ENCODE measurements at regions not wholly inside any gene's neighbourhood (a gene's known extent, or its start where the extent isn't known, plus 50 kb on each side); places are given as distances from the start of the nearest gene placed in this dataset.
A peak's percentile ranks its signal among the peaks of the same experiment; 100 is the strongest.

GRCh38 chr10:118506671-118507590, 88.5 kb downstream of the PRLHR start:
- peaks cover 11% of the 10 kb centered on the region for H3K4me1 Mint-ChIP-seq
- no peak overlapping the region for H3K4me3 Mint-ChIP-seq
- DNase-seq (ENCODE audit: low spot score in 2 of 2) (no peak), ATAC-seq (peak; percentile 39)
- H3K36me3 Mint-ChIP-seq = no peaks in the 10 kb centered on the region
- no peak overlapping the region for H3K27ac Mint-ChIP-seq
- H3K9me3 Mint-ChIP-seq = no peaks in the 10 kb centered on the region

GRCh38 chr10:118505363-118505762, 90.1 kb downstream of the PRLHR start:
- DNase-seq (ENCODE audit: low spot score in 2 of 2) (peak in 1 of 2 donors; percentile 23), ATAC-seq (no peak)
- Mint-ChIP-seq H3K36me3 (no peaks in the 10 kb centered on the region), H3K4me3 (no peak overlapping the region), H3K27ac (no peak overlapping the region), H3K4me1 (peaks cover 11% of the 10 kb centered on the region), H3K9me3 (no peaks in the 10 kb centered on the region)

- no peak for DNase-seq (ENCODE audit: low spot score in 2 of 2)
- no peaks in the 10 kb centered on the region for H3K36me3 Mint-ChIP-seq
- H3K27ac Mint-ChIP-seq = no peak overlapping the region
- ATAC-seq = no peak
- H3K4me3 Mint-ChIP-seq = no peak overlapping the region
- H3K4me1 Mint-ChIP-seq = peaks cover 11% of the 10 kb centered on the region
- no peaks in the 10 kb centered on the region for H3K9me3 Mint-ChIP-seq
These were observed 90.8 kb downstream of the PRLHR start for GRCh38 chr10:118504467-118505205.

GRCh38 chr10:118504044-118504443, 91.4 kb downstream of the PRLHR start:
- ATAC-seq (no peak), DNase-seq (ENCODE audit: low spot score in 2 of 2) (no peak)
- Mint-ChIP-seq H3K4me3 (no peak overlapping the region), H3K36me3 (no peaks in the 10 kb centered on the region), H3K4me1 (peaks cover 11% of the 10 kb centered on the region), H3K9me3 (no peaks in the 10 kb centered on the region), H3K27ac (no peak overlapping the region)

- H3K4me1 Mint-ChIP-seq = peaks cover 11% of the 10 kb centered on the region
- DNase-seq (ENCODE audit: low spot score in 2 of 2) (no peak), ATAC-seq (no peak)
- no peak overlapping the region for H3K4me3 Mint-ChIP-seq
- no peak overlapping the region for H3K27ac Mint-ChIP-seq
- H3K36me3 Mint-ChIP-seq = no peaks in the 10 kb centered on the region
- H3K9me3 Mint-ChIP-seq = no peaks in the 10 kb centered on the region
These were observed 92.3 kb downstream of the PRLHR start for GRCh38 chr10:118503192-118503591.

- H3K27ac Mint-ChIP-seq = no peak overlapping the region
- H3K36me3 Mint-ChIP-seq = no peaks in the 10 kb centered on the region
- peaks cover 11% of the 10 kb centered on the region for H3K4me1 Mint-ChIP-seq
- DNase-seq (ENCODE audit: low spot score in 2 of 2) (peak in 1 of 2 donors; percentile 30), ATAC-seq (no peak)
- H3K9me3 Mint-ChIP-seq = no peaks in the 10 kb centered on the region
- no peak overlapping the region for H3K4me3 Mint-ChIP-seq
These were observed 93.6 kb downstream of the PRLHR start for GRCh38 chr10:118501637-118502440.

- H3K4me3 Mint-ChIP-seq = no peak overlapping the region
- no peaks in the 10 kb centered on the region for H3K36me3 Mint-ChIP-seq
- no peaks in the 10 kb centered on the region for H3K9me3 Mint-ChIP-seq
- DNase-seq (ENCODE audit: low spot score in 2 of 2) (peak in 1 of 2 donors; percentile 15), ATAC-seq (no peak)
- H3K4me1 Mint-ChIP-seq = peaks cover 11% of the 10 kb centered on the region
- H3K27ac Mint-ChIP-seq = no peak overlapping the region
These were observed 94.3 kb downstream of the PRLHR start for GRCh38 chr10:118501171-118501570.

GRCh38 chr10:118500477-118501104, 94.9 kb downstream of the PRLHR start:
- H3K4me1 Mint-ChIP-seq = peaks cover 11% of the 10 kb centered on the region
- ATAC-seq (no peak), DNase-seq (ENCODE audit: low spot score in 2 of 2) (peak in 1 of 2 donors; percentile 18)
- no peaks in the 10 kb centered on the region for H3K9me3 Mint-ChIP-seq
- no peak overlapping the region for H3K4me3 Mint-ChIP-seq
- H3K27ac Mint-ChIP-seq = no peak overlapping the region
- H3K36me3 Mint-ChIP-seq = no peaks in the 10 kb centered on the region

GRCh38 chr10:118499186-118499585, 96.3 kb downstream of the PRLHR start:
- Mint-ChIP-seq H3K36me3 (no peaks in the 10 kb centered on the region), H3K4me1 (peaks cover 7% of the 10 kb centered on the region), H3K27ac (no peak overlapping the region), H3K9me3 (no peaks in the 10 kb centered on the region), H3K4me3 (no peak overlapping the region)
- ATAC-seq (no peak), DNase-seq (ENCODE audit: low spot score in 2 of 2) (peak in 1 of 2 donors; percentile 17)

GRCh38 chr10:118498623-118499022, 96.8 kb downstream of the PRLHR start:
- Mint-ChIP-seq H3K27ac (no peak overlapping the region), H3K4me3 (no peak overlapping the region), H3K4me1 (peaks cover 2% of the 10 kb centered on the region), H3K36me3 (no peaks in the 10 kb centered on the region), H3K9me3 (no peaks in the 10 kb centered on the region)
- no peak for DNase-seq (ENCODE audit: low spot score in 2 of 2)
- ATAC-seq = no peak

GRCh38 chr10:118497227-118497626, 98.2 kb downstream of the PRLHR start:
- no peak overlapping the region for H3K4me3 Mint-ChIP-seq
- H3K36me3 Mint-ChIP-seq = no peaks in the 10 kb centered on the region
- H3K4me1 Mint-ChIP-seq = no peaks in the 10 kb centered on the region
- H3K9me3 Mint-ChIP-seq = no peaks in the 10 kb centered on the region
- no peak overlapping the region for H3K27ac Mint-ChIP-seq
- DNase-seq (ENCODE audit: low spot score in 2 of 2) (peak in 1 of 2 donors; percentile 20), ATAC-seq (no peak)

GRCh38 chr10:118496525-118496924, 98.9 kb downstream of the PRLHR start:
- Mint-ChIP-seq H3K4me3 (no peak overlapping the region), H3K27ac (no peak overlapping the region)

GRCh38 chr10:118495499-118495898, 99.9 kb downstream of the PRLHR start:
- H3K4me1 Mint-ChIP-seq = no peaks in the 10 kb centered on the region
- H3K27ac Mint-ChIP-seq = no peak overlapping the region
- no peak for ATAC-seq

More at GRCh38 chr10:118496525-118496924, 98.9 kb downstream of the PRLHR start:
- Mint-ChIP-seq H3K36me3 (no peaks in the 10 kb centered on the region), H3K4me1 (no peaks in the 10 kb centered on the region), H3K9me3 (no peaks in the 10 kb centered on the region)
- DNase-seq (ENCODE audit: low spot score in 2 of 2) = peak in 1 of 2 donors; percentile 15
- no peak for ATAC-seq

GRCh38 chr10:118491055-118491454, 104.4 kb downstream of the PRLHR start:
- Mint-ChIP-seq H3K9me3 (no peaks in the 10 kb centered on the region), H3K27ac (no peak overlapping the region), H3K36me3 (no peaks in the 10 kb centered on the region), H3K4me3 (no peak overlapping the region), H3K4me1 (no peaks in the 10 kb centered on the region)
- ATAC-seq (no peak), DNase-seq (ENCODE audit: low spot score in 2 of 2) (peak in 1 of 2 donors; percentile 8)

More at GRCh38 chr10:118495499-118495898, 99.9 kb downstream of the PRLHR start:
- H3K36me3 Mint-ChIP-seq = no peaks in the 10 kb centered on the region
- no peak overlapping the region for H3K4me3 Mint-ChIP-seq
- no peaks in the 10 kb centered on the region for H3K9me3 Mint-ChIP-seq
- DNase-seq (ENCODE audit: low spot score in 2 of 2) = peak in 1 of 2 donors; percentile 10
